IPS-NIHi7 (cell line): ENCODE measurements at regions not wholly inside any gene's neighbourhood (a gene's known extent, or its start where the extent isn't known, plus 50 kb on each side); places are given as distances from the start of the nearest gene placed in this dataset.

Experiments
- DNase-seq: peaks from one replicate; pipeline ENCODE4 v3.0.0; 2012; ENCODE audit warnings: mixed read lengths; ENCODE audit errors: extremely low spot score

GRCh38 chr12:45587012-45587411 is 142.5 kb upstream of the ARID2 start:
- DNase-seq: no peak

GRCh38 chr12:45587877-45588533 is 141.5 kb upstream of the ARID2 start:
- no peak for DNase-seq

GRCh38 chr12:45590646-45591045 is 138.9 kb upstream of the ARID2 start:
- no peak for DNase-seq

- no peak for DNase-seq
These were observed 137.9 kb upstream of the ARID2 start for GRCh38 chr12:45591635-45592034.

GRCh38 chr12:45596366-45596765 is 133.1 kb upstream of the ARID2 start:
- DNase-seq: no peak

GRCh38 chr12:45598336-45598735 is 131.2 kb upstream of the ARID2 start:
- no peak for DNase-seq

- DNase-seq: no peak
These were observed 130.7 kb upstream of the ARID2 start for GRCh38 chr12:45598761-45599160.

GRCh38 chr12:45599196-45599595 is 130.3 kb upstream of the ARID2 start:
- DNase-seq: no peak

- no peak for DNase-seq
These were observed 128.1 kb upstream of the ARID2 start for GRCh38 chr12:45601390-45601789.

GRCh38 chr12:45601888-45602287 is 127.6 kb upstream of the ARID2 start:
- no peak for DNase-seq

- DNase-seq: no peak
These were observed 123.9 kb upstream of the ARID2 start for GRCh38 chr12:45605624-45606023.

GRCh38 chr12:45611061-45611460 is 118.4 kb upstream of the ARID2 start:
- no peak for DNase-seq

GRCh38 chr12:45611495-45611894 is 118.0 kb upstream of the ARID2 start:
- no peak for DNase-seq

GRCh38 chr12:45612044-45612794 is 117.3 kb upstream of the ARID2 start:
- DNase-seq: no peak

GRCh38 chr12:45613296-45613695 is 116.2 kb upstream of the ARID2 start:
- DNase-seq: no peak

GRCh38 chr12:45613855-45614254 is 115.7 kb upstream of the ARID2 start:
- DNase-seq: no peak

GRCh38 chr12:45615268-45615667 is 114.2 kb upstream of the ARID2 start:
- DNase-seq: no peak

GRCh38 chr12:45619736-45620135 is 109.8 kb upstream of the ARID2 start:
- no peak for DNase-seq

- no peak for DNase-seq
These were observed 107.8 kb upstream of the ARID2 start for GRCh38 chr12:45621703-45622102.

- DNase-seq: no peak
These were observed 107.1 kb upstream of the ARID2 start for GRCh38 chr12:45622210-45622937.

- DNase-seq: no peak
These were observed 106.3 kb upstream of the ARID2 start for GRCh38 chr12:45623221-45623620.

GRCh38 chr12:45623940-45624339 is 105.6 kb upstream of the ARID2 start:
- DNase-seq: no peak

GRCh38 chr12:45626965-45627364 is 102.5 kb upstream of the ARID2 start:
- no peak for DNase-seq
